Transverse colon (tissue), 4 donors: ENCODE measurements at regions not wholly inside any gene's neighbourhood (a gene's known extent, or its start where the extent isn't known, plus 50 kb on each side); places are given as distances from the start of the nearest gene placed in this dataset.

Source experiments
- CTCF ChIP-seq, 5 experiments: fragments of 200-600 bp in 3 of 5; fragments of 450-650 bp in 2 of 5; sonication (generic) in 3 of 5; IDR thresholded peaks; 1 replicate in 2 of 5; 2 replicates in 3 of 5; pipeline ENCODE4 v1.5.1; 2016 to 2017; ENCODE audit warnings: antibody characterized with exemption in 5 of 5, inconsistent platforms in 3 of 5, mild to moderate bottlenecking in 2 of 5, moderate library complexity in 1 of 5
- POLR2A ChIP-seq: fragments of 450-650 bp; IDR thresholded peaks from one replicate; pipeline ENCODE4 v1.6.1; 2016; ENCODE audit warnings: antibody characterized with exemption, mild to moderate bottlenecking, moderate library complexity
- POLR2AphosphoS5 ChIP-seq, 3 donors: sonication (generic); formaldehyde crosslinking; IDR thresholded peaks; one replicate each; pipeline ENCODE4 v1.6.1; 2016; ENCODE audit warnings: antibody characterized with exemption in 3 of 3

- TF ChIP-seq CTCF (IDR thresholded peaks at IDR 0.05), result no peak
- TF ChIP-seq POLR2A, result no peak
- TF ChIP-seq POLR2AphosphoS5 (IDR thresholded peaks at IDR 0.05), result no peak
Measured at GRCh38 chr4:124167602-124168001, 544.9 kb downstream of the ANKRD50 start.
